ENCODE measurements at regions not wholly inside any gene's neighbourhood (a gene's known extent, or its start where the extent isn't known, plus 50 kb on each side); places are given as distances from the start of the nearest gene placed in this dataset.
"Not testable (repeated sequence)": the region's sequence is repeated elsewhere in the genome, so short reads cannot be mapped to it uniquely, and the experiment has no call there.

- no peak for DNase-seq (ENCODE audit: low read depth in 2 of 2)
These were observed 84.0 kb upstream of the BMP2K start for GRCh38 chr4:78691971-78692821.

GRCh38 chr4:78692822-78693170 is 83.4 kb upstream of the BMP2K start:
- no peak for DNase-seq (ENCODE audit: low read depth in 2 of 2)

- no peak for DNase-seq (ENCODE audit: low read depth in 2 of 2)
These were observed 82.2 kb upstream of the BMP2K start for GRCh38 chr4:78693777-78694456.

- DNase-seq (ENCODE audit: low read depth in 2 of 2), result no peak
These were observed 81.7 kb upstream of the BMP2K start for GRCh38 chr4:78694457-78694787.

GRCh38 chr4:78695910-78696309 is 80.2 kb upstream of the BMP2K start:
- no peak for DNase-seq (ENCODE audit: low read depth in 2 of 2)

- no peak for DNase-seq (ENCODE audit: low read depth in 2 of 2)
These were observed 73.1 kb upstream of the BMP2K start for GRCh38 chr4:78703079-78703478.

GRCh38 chr4:78704317-78704716 is 71.8 kb upstream of the BMP2K start:
- DNase-seq (ENCODE audit: low read depth in 2 of 2), result no peak

- peak in 1 of 2 donors; percentile 39 for DNase-seq (ENCODE audit: low read depth in 2 of 2)
These were observed 71.0 kb upstream of the BMP2K start for GRCh38 chr4:78704981-78705683.

- no peak for DNase-seq (ENCODE audit: low read depth in 2 of 2)
These were observed 69.8 kb upstream of the BMP2K start for GRCh38 chr4:78706302-78706701.

- DNase-seq (ENCODE audit: low read depth in 2 of 2), result no peak
These were observed 68.9 kb upstream of the BMP2K start for GRCh38 chr4:78707268-78707667.

GRCh38 chr4:78707793-78708192 is 68.4 kb upstream of the BMP2K start:
- no peak for DNase-seq (ENCODE audit: low read depth in 2 of 2)

- no peak for DNase-seq (ENCODE audit: low read depth in 2 of 2)
These were observed 65.6 kb upstream of the BMP2K start for GRCh38 chr4:78710536-78710935.

GRCh38 chr4:78711676-78712075 is 64.5 kb upstream of the BMP2K start:
- no peak for DNase-seq (ENCODE audit: low read depth in 2 of 2)

- DNase-seq (ENCODE audit: low read depth in 2 of 2), result not testable (repeated sequence)
These were observed 61.6 kb upstream of the BMP2K start for GRCh38 chr4:78714598-78714997.

- not testable (repeated sequence) for DNase-seq (ENCODE audit: low read depth in 2 of 2)
These were observed 60.8 kb upstream of the BMP2K start for GRCh38 chr4:78715372-78715771.

- not testable (repeated sequence) for DNase-seq (ENCODE audit: low read depth in 2 of 2)
These were observed 58.4 kb upstream of the BMP2K start for GRCh38 chr4:78717712-78718111.

- DNase-seq (ENCODE audit: low read depth in 2 of 2), result no peak
These were observed 55.9 kb upstream of the BMP2K start for GRCh38 chr4:78720204-78720603.

- peak; percentile 53 to 97 for DNase-seq (ENCODE audit: low read depth in 2 of 2)
These were observed 55.0 kb upstream of the BMP2K start for GRCh38 chr4:78720994-78721677.

GRCh38 chr4:78721747-78722146 is 54.4 kb upstream of the BMP2K start:
- no peak for DNase-seq (ENCODE audit: low read depth in 2 of 2)

GRCh38 chr4:78722320-78722719 is 53.8 kb upstream of the BMP2K start:
- peak; percentile 5 to 56 for DNase-seq (ENCODE audit: low read depth in 2 of 2)

- DNase-seq (ENCODE audit: low read depth in 2 of 2), result no peak
These were observed 53.3 kb upstream of the BMP2K start for GRCh38 chr4:78722878-78723277.
